ENCODE measurements at regions not wholly inside any gene's neighbourhood (a gene's known extent, or its start where the extent isn't known, plus 50 kb on each side); places are given as distances from the start of the nearest gene placed in this dataset.
"Not testable (repeated sequence)": the region's sequence is repeated elsewhere in the genome, so short reads cannot be mapped to it uniquely, and the experiment has no call there.

DNA sequence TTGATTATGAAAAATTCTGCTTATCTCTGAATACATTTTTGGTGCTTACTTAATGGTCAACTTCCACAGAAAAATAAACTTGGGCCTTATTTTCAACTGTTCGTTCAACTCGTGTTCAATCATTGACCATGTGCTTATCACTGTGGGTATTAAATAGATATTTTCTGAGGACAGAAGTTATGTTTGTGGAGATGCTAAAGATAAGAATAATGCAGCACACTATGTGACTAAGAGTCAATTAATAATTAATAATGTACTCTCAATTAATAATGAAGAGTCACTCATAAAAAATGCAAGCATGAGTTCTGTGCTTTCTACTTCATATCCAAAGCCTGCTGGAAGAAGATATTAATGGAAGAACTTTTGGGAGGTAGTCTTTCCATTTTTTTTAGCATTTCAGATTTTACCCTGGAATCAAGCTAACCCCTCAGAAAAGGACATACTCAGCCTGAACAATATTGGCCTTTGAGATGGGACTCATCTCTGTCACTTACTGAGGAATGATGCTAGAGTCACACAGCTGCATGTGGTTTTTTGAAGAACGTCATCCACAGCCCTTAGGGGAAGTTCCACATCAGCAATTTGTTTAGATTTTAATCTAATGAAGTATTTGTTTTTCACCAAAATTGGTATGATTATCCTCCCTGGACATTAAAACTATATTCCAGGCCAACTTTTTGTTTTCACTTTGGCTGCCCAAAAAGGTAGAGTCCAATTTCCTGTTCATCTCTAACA is 191.9 kb upstream of the CRIM1 start:
- POLR2A ChIA-PET (ENCODE audit: low non-redundant PET) = no interaction called here
- CTCF ChIA-PET = no interaction called here
- Histone ChIP-seq H3K4me3 (ENCODE audit: low read depth, low read length, poor library complexity, severe bottlenecking) (no peak overlapping the region), H3K4me1 (ENCODE audit: insufficient read depth, low read length, poor library complexity, severe bottlenecking) (no peaks in the 10 kb centered on the region), H3K9me3 (ENCODE audit: low read depth, low read length, poor library complexity, severe bottlenecking) (no peaks in the 10 kb centered on the region), H3K27ac (ENCODE audit: low read depth, low read length, poor library complexity, severe bottlenecking) (no peak overlapping the region), H3K36me3 (ENCODE audit: insufficient read depth, low read length, poor library complexity, severe bottlenecking) (no peaks in the 10 kb centered on the region), H3K27me3 (replicated peaks; ENCODE audit: insufficient read depth, low read depth, low read length, poor library complexity) (no peaks in the 10 kb centered on the region)
- BruUV-seq (replicated peaks) = no TSS peak
- intact Hi-C loops (cut with micrococcal nuclease; ENCODE audit: unreplicated experiment) = no loop called here
- no peak for DNase-seq (ENCODE audit: low spot score)
- TF ChIP-seq, protein P1, sequence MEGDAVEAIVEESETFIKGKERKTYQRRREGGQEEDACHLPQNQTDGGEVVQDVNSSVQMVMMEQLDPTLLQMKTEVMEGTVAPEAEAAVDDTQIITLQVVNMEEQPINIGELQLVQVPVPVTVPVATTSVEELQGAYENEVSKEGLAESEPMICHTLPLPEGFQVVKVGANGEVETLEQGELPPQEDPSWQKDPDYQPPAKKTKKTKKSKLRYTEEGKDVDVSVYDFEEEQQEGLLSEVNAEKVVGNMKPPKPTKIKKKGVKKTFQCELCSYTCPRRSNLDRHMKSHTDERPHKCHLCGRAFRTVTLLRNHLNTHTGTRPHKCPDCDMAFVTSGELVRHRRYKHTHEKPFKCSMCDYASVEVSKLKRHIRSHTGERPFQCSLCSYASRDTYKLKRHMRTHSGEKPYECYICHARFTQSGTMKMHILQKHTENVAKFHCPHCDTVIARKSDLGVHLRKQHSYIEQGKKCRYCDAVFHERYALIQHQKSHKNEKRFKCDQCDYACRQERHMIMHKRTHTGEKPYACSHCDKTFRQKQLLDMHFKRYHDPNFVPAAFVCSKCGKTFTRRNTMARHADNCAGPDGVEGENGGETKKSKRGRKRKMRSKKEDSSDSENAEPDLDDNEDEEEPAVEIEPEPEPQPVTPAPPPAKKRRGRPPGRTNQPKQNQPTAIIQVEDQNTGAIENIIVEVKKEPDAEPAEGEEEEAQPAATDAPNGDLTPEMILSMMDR (conservative IDR thresholded peaks at IDR 0.05; ENCODE audit: low read depth, low read length) = no peak
- TF ChIP-seq EZH2 (IDR thresholded peaks at IDR 0.05; ENCODE audit: borderline replicate concordance, low read depth, low read length, poor library complexity, severe bottlenecking) = no peak

GRCh38 chr2:36157093-36157492 is 198.5 kb upstream of the CRIM1 start:
- H3K36me3 ChIP-seq (ENCODE audit: insufficient read depth, low read length, poor library complexity, severe bottlenecking); H3K4me3 ChIP-seq (ENCODE audit: low read depth, low read length, poor library complexity, severe bottlenecking); H3K27ac ChIP-seq (ENCODE audit: low read depth, low read length, poor library complexity, severe bottlenecking); H3K4me1 ChIP-seq (ENCODE audit: insufficient read depth, low read length, poor library complexity, severe bottlenecking); BruUV-seq (replicated peaks); POLR2A ChIA-PET (ENCODE audit: low non-redundant PET); DNase-seq (ENCODE audit: low spot score); H3K9me3 ChIP-seq (ENCODE audit: low read depth, low read length, poor library complexity, severe bottlenecking); intact Hi-C loops (cut with micrococcal nuclease; ENCODE audit: unreplicated experiment); H3K27me3 ChIP-seq (replicated peaks; ENCODE audit: insufficient read depth, low read depth, low read length, poor library complexity): not testable (repeated sequence)
- CTCF ChIA-PET = interaction anchor here (0.6 kb wide), 1 partner anchor 9 kb away, joined by 3 read pairs; no protein-coding TSS in a partner anchor

DNA sequence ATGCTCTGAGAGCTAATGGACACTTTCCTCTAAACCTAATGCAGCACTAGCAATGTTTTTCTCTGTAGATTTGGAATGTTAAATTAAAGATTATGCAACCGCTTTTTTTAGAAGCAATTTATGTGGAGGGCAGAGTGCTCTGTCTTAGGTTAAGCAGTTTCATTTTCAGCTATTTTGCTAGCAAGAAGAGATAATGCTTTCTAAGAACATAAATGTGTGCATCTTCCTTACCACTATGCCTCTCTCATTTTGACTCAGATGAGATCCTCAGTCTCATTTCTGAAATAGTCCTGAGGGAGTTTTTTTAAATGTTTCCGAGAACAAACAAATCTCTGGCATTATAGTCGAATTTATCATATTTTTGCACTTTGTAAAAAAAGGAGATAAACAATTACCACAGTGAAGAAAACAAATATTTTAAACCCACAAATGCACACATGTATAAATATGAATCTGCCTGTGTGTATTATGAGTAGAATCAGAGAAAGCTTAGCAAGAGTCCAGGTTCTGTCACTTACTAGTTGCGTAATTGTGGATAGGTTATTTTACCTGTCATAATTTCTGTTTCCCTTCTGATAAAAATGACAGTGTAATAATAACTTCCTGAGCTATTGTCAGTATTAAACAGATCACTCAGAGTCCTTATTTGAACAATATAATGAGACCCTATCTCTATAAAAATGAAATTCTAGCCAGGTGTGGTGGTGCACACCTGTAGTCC is 207.7 kb upstream of the CRIM1 start:
- H3K36me3 ChIP-seq (ENCODE audit: insufficient read depth, low read length, poor library complexity, severe bottlenecking) = no peaks in the 10 kb centered on the region
- H3K27ac ChIP-seq (ENCODE audit: low read depth, low read length, poor library complexity, severe bottlenecking) = no peak overlapping the region
- no peak for DNase-seq (ENCODE audit: low spot score)
- H3K27me3 ChIP-seq (replicated peaks; ENCODE audit: insufficient read depth, low read depth, low read length, poor library complexity) = no peaks in the 10 kb centered on the region
- no peaks in the 10 kb centered on the region for H3K9me3 ChIP-seq (ENCODE audit: low read depth, low read length, poor library complexity, severe bottlenecking)
- CTCF ChIA-PET = no interaction called here
- POLR2A ChIA-PET (ENCODE audit: low non-redundant PET) = no interaction called here
- no peaks in the 10 kb centered on the region for H3K4me1 ChIP-seq (ENCODE audit: insufficient read depth, low read length, poor library complexity, severe bottlenecking)
- TF ChIP-seq EZH2 (IDR thresholded peaks at IDR 0.05; ENCODE audit: borderline replicate concordance, low read depth, low read length, poor library complexity, severe bottlenecking) = no peak
- TF ChIP-seq, protein P1 (conservative IDR thresholded peaks at IDR 0.05; ENCODE audit: low read depth, low read length) = no peak
- no peak overlapping the region for H3K4me3 ChIP-seq (ENCODE audit: low read depth, low read length, poor library complexity, severe bottlenecking)
- BruUV-seq (replicated peaks) = no TSS peak
- intact Hi-C loops (cut with micrococcal nuclease; ENCODE audit: unreplicated experiment) = no loop called here
